NAMALWA (cell line): ENCODE measurements at regions not wholly inside any gene's neighbourhood (a gene's known extent, or its start where the extent isn't known, plus 50 kb on each side); places are given as distances from the start of the nearest gene placed in this dataset.

Experiments used
- DNase-seq: peaks from one replicate; pipeline ENCODE4 v3.0.0-alpha.2; 2015; ENCODE audit warnings: low spot score

DNA sequence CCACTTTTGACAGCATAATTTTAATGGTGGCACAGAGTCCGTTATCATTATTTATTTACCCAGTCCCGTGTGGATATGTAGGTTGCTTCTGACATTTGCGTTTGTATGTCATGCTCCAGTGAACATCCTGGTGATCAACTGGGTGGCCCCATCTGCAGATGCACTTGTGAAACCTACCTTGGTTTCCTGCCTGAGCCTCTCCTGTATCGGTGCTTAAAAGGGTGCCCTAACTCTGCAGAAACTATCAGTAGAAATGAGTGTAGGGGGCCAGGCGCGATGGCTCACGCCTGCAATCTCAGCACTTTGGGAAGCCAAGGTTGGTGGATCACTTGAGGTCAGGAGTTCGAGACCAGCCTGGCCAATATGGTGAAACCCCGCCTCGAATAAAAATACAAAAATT, 92.1 kb upstream of the IER5L start:
- DNase-seq = peak; percentile 86

DNA sequence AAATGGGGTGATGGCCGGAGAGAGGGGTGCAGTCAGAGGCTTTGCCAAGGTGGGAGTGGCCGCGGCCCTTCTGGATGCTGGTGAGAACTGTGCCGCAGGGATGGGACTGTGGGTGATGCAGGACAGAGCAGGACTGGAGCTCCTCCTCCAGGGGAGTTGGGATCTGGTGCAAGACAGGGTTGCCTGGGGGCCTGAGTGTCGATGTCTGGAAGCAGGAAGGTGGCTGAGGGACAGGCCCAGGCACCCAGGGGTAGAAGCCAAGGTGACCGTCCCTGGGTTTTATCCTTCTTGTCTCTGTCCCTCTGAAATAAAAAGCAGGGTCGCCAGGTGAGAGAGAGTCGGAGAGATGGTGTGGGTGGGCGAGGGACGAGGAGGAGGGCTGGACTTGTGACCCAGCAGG, 89.1 kb upstream of the IER5L start:
- no peak for DNase-seq

DNA sequence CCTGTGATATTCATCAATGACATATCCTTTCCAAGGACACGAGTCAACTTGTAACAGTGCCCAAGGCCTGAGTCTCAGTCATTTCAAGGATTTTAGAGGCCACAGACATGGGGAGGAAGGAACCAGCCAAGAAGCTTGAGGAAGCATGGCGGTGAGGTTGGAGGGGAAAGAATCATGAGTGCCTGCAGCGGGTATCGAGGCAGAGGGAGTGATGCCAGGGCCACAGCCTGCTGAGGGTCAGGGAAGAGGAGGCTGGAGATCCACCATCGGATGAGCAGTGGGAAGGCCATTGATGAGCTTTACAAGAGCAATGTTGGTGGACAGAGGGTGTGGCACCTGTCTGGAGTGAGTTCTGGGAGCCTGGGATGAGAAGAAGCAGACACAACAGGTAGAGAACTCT, 88.5 kb upstream of the IER5L start:
- DNase-seq = no peak

DNA sequence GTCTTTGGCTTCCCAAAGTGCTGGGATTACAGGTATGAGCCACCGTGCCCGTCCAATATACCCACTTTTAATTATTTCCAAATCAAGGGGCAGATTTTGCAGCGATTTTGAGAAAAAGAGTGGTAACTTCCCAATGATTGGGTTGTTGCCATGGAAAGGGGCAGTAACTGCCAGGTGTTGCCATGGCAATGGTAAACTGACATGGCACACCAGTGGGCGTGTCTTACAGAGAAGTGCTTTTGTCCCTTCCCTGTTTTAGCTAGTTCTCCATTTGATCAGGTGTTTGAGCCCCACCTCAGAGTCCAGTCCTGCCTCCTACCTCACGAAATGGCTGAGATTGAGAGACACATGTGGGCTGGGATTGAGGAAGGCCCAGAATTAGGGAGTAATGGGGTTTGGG, 86.3 kb upstream of the IER5L start:
- peak; percentile 56 for DNase-seq

DNA sequence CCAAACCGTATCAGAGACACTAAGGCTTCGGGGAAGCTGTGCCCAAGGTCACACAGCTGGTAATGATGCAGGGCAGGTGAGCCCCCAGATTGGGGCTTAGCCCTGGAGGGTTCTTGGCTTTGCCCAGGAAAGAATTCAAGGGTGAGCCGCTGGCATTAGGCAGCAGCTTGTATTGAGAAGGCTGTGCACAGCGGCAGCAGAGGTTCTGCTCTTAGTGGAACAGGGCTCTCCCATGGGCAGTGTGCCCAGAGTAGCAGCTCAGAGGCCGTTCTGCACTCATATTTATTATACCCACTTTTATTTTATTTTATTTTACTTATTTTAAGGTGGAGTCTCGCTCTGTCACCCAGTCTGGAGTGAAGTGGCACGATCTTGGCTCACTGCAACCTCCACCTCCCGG, 85.8 kb upstream of the IER5L start:
- DNase-seq = no peak

- no peak for DNase-seq
Measured at GRCh38 chr9:129262261-129262660, 84.2 kb upstream of the IER5L start.

GRCh38 chr9:129259375-129259774, 81.3 kb upstream of the IER5L start:
- DNase-seq = no peak

GRCh38 chr9:129258823-129259301, 80.8 kb upstream of the IER5L start:
- DNase-seq = no peak

GRCh38 chr9:129258124-129258822, 80.2 kb upstream of the IER5L start:
- DNase-seq = peak; percentile 97

- DNase-seq = no peak
Measured at GRCh38 chr9:129256959-129257713, 79.1 kb upstream of the IER5L start.

DNA sequence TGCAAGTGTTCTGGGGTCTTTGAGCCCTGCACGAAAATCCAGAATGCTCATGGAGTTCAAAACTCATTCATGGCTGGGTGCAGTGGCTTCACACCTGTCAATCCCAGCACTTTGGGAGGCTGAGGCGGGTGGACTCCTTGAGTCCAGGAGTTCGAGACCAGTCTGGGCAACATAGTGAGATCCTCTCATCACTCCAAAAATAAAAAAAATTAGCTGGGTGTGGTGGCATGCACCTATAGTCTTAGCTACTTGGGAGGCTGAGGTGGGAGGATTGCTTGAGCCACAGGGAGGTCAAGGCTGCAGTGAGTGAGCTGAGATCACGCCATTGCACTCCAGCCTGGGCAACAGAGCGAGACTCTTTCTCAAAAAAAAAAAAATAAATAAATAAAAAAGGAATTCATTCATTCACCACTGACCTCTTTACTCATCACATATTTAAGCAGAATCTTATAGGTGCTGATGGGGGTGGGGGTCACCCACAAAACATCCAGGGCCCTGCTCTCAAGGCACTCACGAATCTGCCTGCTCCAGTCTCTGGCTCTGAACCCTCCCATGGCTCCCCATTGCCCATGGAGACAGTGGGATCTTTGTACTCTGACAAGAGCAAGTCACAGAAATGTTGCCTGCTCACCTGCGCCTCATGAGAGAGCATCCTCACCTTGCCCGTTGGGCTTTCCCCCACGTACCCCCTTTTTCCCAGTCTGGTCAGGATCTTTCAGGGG, 76.7 kb upstream of the IER5L start:
- no peak for DNase-seq

- DNase-seq = no peak
Measured at GRCh38 chr9:129253803-129254381, 75.8 kb upstream of the IER5L start.

- no peak for DNase-seq
Measured at GRCh38 chr9:129252937-129253802, 75.1 kb upstream of the IER5L start.

- DNase-seq = no peak
Measured at GRCh38 chr9:129250786-129251185, 72.7 kb upstream of the IER5L start.

DNA sequence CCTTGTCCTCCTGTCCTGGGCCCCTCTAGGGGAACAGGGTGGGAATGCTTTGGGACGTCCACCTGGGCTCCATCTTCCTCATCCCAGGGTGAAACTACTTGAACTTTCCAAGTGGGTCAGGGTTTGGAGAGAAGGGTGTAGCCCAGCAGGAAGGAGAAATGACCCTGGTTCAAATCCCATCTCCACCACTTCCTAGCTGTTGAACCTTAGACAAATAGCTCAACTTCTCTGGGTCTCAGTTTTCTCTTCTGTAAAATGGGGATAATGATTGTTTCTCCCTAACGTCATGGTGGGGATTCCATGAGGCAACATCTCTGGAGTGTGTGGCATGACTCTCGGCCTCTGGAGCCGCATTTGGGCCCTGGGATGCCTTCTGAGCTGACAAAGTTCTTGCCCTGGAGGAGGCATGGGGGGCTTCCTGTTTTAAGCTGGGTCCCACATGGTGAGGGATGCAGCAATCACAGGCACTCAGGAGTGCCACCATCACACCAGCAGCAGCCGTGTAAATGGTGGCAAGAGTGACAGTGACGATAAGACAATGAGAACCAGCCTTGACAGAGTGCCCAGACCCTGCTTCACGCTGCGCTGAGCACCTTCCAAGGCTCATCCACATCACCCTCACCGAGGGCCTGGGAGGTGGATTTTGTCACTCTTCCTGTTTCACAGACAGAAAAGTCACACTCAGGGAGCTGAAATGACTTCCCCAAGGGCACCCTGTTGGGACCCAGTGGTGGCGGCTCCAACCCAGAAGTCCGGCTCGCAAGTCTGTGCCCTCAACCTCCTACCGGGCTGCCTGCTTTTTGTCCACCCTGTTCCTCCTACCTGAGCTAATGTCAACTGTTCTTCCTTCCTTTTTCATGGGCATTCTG, 69.5 kb upstream of the IER5L start:
- DNase-seq = no peak

- no peak for DNase-seq
Measured at GRCh38 chr9:129245276-129245675, 67.2 kb upstream of the IER5L start.

DNA sequence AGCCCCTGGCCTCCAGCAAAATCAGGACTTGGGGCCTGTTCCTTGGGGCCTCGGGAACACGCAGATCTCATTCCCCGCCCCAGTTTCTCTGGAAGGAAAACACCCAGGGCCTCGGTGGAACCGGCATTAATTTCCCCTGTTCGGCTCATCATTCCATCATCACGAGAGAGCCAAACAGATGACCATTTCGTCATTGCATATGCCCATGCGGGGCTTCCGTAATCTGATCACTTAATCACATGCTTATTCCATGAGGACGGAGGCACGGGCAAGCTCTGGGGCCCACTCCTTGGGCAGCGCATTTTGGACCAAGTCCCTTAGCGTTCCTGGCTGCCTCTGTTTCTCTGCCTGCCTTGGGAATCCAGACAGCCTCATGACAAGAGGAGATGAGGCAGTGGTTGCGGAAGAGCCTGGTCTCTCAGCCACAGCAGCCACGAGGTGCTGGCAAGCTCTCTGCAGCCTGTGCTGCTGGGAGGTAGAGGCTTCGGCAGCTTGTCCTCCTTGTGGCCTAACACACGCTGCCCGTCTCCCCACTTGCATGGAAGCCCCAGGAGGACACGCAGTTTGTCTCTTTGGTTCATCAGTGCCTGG, 65.0 kb upstream of the IER5L start:
- no peak for DNase-seq

GRCh38 chr9:129242191-129242941, 64.3 kb upstream of the IER5L start:
- no peak for DNase-seq

DNA sequence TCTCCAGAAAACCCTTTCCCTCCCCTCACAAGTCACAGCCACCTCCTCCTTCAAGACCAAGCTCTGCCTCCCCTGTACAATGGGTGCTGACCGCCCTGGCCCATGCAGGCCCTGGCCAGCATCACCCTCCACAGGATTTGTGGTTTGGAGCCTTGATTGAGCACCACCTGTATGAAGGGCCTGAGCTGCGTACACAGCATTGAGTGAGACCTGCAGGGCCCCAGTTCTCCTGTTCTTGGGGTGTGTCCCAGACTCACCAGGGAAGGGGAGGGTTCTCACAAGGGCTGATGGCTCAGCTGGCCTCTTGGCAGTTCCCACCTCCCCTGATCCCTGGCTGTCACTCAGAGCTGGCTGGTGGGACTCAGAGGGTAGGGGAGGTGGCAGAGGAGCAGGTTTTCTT, 63.7 kb upstream of the IER5L start:
- no peak for DNase-seq
